T-cell (primary cell): ENCODE measurements at regions not wholly inside any gene's neighbourhood (a gene's known extent, or its start where the extent isn't known, plus 50 kb on each side); places are given as distances from the start of the nearest gene placed in this dataset.

Experiments used
- ATAC-seq, 4 experiments: fragments of 200-7000 bp in 3 of 4; fragments of 150-1000 bp in 1 of 4; cut with Tn5 transposase; replicated peaks in 1 of 4; 1 replicate in 3 of 4; 2 replicates in 1 of 4; pipeline ENCODE4 v1.10.0; 2021; ENCODE audit warnings: moderate library complexity in 3 of 4, mild to moderate bottlenecking in 2 of 4, moderate number of reproducible peaks in 1 of 4
- CTCF ChIA-PET, 2 donors: fragments of 300-600 bp; sonication (Branson Sonifier 250); formaldehyde crosslinking; loops; one replicate each; lab custom pipeline; 2022; ENCODE audit warnings: antibody characterized with exemption in 2 of 2; lab: Charles Lee
- POLR2A ChIA-PET, 2 donors: fragments of 300-600 bp; sonication (Branson Sonifier 250); formaldehyde crosslinking; loops; one replicate each; lab custom pipeline; 2022; ENCODE audit warnings: antibody characterized with exemption in 2 of 2; lab: Charles Lee
- DNase-seq, 35 experiments: peaks; one replicate each; pipeline versions ENCODE4 v3.0.0 to v3.0.0-alpha.2; 2013 to 2023
- H3K27ac ChIP-seq: one replicate; pipeline ENCODE4 v1.5.1; 2013; ENCODE audit warnings: low read length
- H3K27me3 ChIP-seq, 2 experiments: replicated peaks in 1 of 2; 1 replicate in 1 of 2; 2 replicates in 1 of 2; pipeline versions ENCODE4 v1.6.1 to v1.7.0; 2013; ENCODE audit warnings: low read length in 1 of 2, mixed read lengths in 1 of 2; ENCODE audit not compliant: control insufficient read depth in 2 of 2, insufficient read depth in 2 of 2; ENCODE audit errors: extremely low read depth in 1 of 2
- H3K36me3 ChIP-seq, 2 donors: 1 replicate in 1 of 2; 2 replicates in 1 of 2; pipeline versions ENCODE4 v1.6.1 to v1.7.0; 2013; ENCODE audit warnings: low read length in 1 of 2; ENCODE audit not compliant: control insufficient read depth in 2 of 2, insufficient read depth in 1 of 2; ENCODE audit errors: extremely low read depth in 1 of 2
- H3K4me1 ChIP-seq, 2 experiments: 1 replicate in 1 of 2; 2 replicates in 1 of 2; pipeline versions ENCODE4 v1.6.1 to v1.7.0; 2013; ENCODE audit warnings: low read length in 2 of 2, mixed read lengths in 1 of 2; ENCODE audit not compliant: insufficient read depth in 2 of 2, control insufficient read depth in 1 of 2; ENCODE audit errors: extremely low read depth in 1 of 2
- H3K4me3 ChIP-seq, 2 donors: 1 replicate in 1 of 2; 2 replicates in 1 of 2; pipeline versions ENCODE4 v1.5.1 to v1.7.0; 2013; ENCODE audit warnings: mild to moderate bottlenecking in 2 of 2, low read length in 1 of 2, moderate library complexity in 1 of 2; ENCODE audit not compliant: control insufficient read depth in 1 of 2; ENCODE audit errors: extremely low read depth in 1 of 2
- H3K9me3 ChIP-seq: 2 replicates; pipeline ENCODE4 v1.7.0; 2013
- H3K27ac Mint-ChIP-seq, 2 donors: one replicate each; pipeline ENCODE4 v1.8.0; 2020 to 2021; ENCODE audit warnings: mild to moderate bottlenecking in 2 of 2, mixed read lengths in 2 of 2
- H3K27me3 Mint-ChIP-seq, 2 donors: one replicate each; pipeline ENCODE4 v1.8.0; 2021 to 2022; ENCODE audit warnings: mixed read lengths in 2 of 2
- H3K36me3 Mint-ChIP-seq: one replicate; pipeline ENCODE4 v1.8.0; 2021; ENCODE audit warnings: mixed read lengths
- H3K4me1 Mint-ChIP-seq, 3 donors: one replicate each; pipeline ENCODE4 v1.8.0; 2020 to 2022; ENCODE audit warnings: mixed read lengths in 3 of 3, mild to moderate bottlenecking in 1 of 3
- H3K4me3 Mint-ChIP-seq, 3 donors: one replicate each; pipeline ENCODE4 v1.8.0; 2020 to 2022; ENCODE audit warnings: mild to moderate bottlenecking in 3 of 3, mixed read lengths in 3 of 3, moderate library complexity in 3 of 3
- H3K9me3 Mint-ChIP-seq, 3 donors: one replicate each; pipeline ENCODE4 v1.8.0; 2020 to 2022; ENCODE audit warnings: mixed read lengths in 3 of 3
- WGBS: methylation state at CpG from one replicate; pipeline ENCODE4 v1.1.5; 2013; ENCODE audit warnings: missing lambda C conversion rate; ENCODE audit not compliant: insufficient coverage; 5-methylcytosine and 5-hydroxymethylcytosine counted together

GRCh38 chr3:147672035-147672434 lies 262.9 kb downstream of the ZIC1 start:
- Mint-ChIP-seq H3K27me3 (no peaks in the 10 kb centered on the region), H3K36me3 (no peaks in the 10 kb centered on the region), H3K4me3 (no peak overlapping the region), H3K4me1 (no peaks in the 10 kb centered on the region), H3K27ac (no peak overlapping the region), H3K9me3 (peaks cover 0 to 9% (median 5%) of the 10 kb centered on the region in 3 donors)
- Histone ChIP-seq H3K27me3 (no peaks in the 10 kb centered on the region), H3K36me3 (no peaks in the 10 kb centered on the region), H3K9me3 (no peaks in the 10 kb centered on the region), H3K4me3 (no peak overlapping the region), H3K4me1 (no peaks in the 10 kb centered on the region), H3K27ac (no peak overlapping the region)
- ChIA-PET POLR2A (no interaction called here), CTCF (no interaction called here)
- DNase-seq (no peak), ATAC-seq (no peak)

- H3K36me3 ChIP-seq = no peaks in the 10 kb centered on the region
- POLR2A ChIA-PET = no interaction called here
- Mint-ChIP-seq H3K9me3 (peaks cover 0 to 7% (median 4%) of the 10 kb centered on the region in 3 donors), H3K27me3 (no peaks in the 10 kb centered on the region), H3K4me3 (no peak overlapping the region), H3K36me3 (no peaks in the 10 kb centered on the region), H3K27ac (no peak overlapping the region), H3K4me1 (no peaks in the 10 kb centered on the region)
- no peaks in the 10 kb centered on the region for H3K4me1 ChIP-seq
- CTCF ChIA-PET = no interaction called here
- H3K4me3 ChIP-seq = no peak overlapping the region
- H3K27ac ChIP-seq = no peak overlapping the region
- no CpG with 5 or more reads among the region's 2 CpGs for WGBS
- no peaks in the 10 kb centered on the region for H3K27me3 ChIP-seq
- no peak for ATAC-seq
- no peaks in the 10 kb centered on the region for H3K9me3 ChIP-seq
- no peak for DNase-seq
Observed at GRCh38 chr3:147672436-147672835, 263.3 kb downstream of the ZIC1 start.

- H3K27ac Mint-ChIP-seq = no peak overlapping the region
- no peak for ATAC-seq
- H3K27ac ChIP-seq = no peak overlapping the region
- no peaks in the 10 kb centered on the region for H3K9me3 ChIP-seq
- H3K36me3 Mint-ChIP-seq = no peaks in the 10 kb centered on the region
- H3K9me3 Mint-ChIP-seq = peaks cover 5 to 7% (median 5%) of the 10 kb centered on the region in 3 donors
- no peak overlapping the region for H3K4me3 ChIP-seq
- DNase-seq = no peak
- WGBS = no CpG with 5 or more reads among the region's 2 CpGs
- CTCF ChIA-PET = no interaction called here
- no peaks in the 10 kb centered on the region for H3K36me3 ChIP-seq
- POLR2A ChIA-PET = no interaction called here
- no peaks in the 10 kb centered on the region for H3K27me3 ChIP-seq
- no peaks in the 10 kb centered on the region for H3K27me3 Mint-ChIP-seq
- no peaks in the 10 kb centered on the region for H3K4me1 ChIP-seq
- H3K4me1 Mint-ChIP-seq = no peaks in the 10 kb centered on the region
- H3K4me3 Mint-ChIP-seq = no peak overlapping the region
Observed at GRCh38 chr3:147675761-147676160, 266.6 kb downstream of the ZIC1 start.

GRCh38 chr3:147680837-147681483 lies 271.8 kb downstream of the ZIC1 start:
- CTCF ChIA-PET = no interaction called here
- no peaks in the 10 kb centered on the region for H3K27me3 Mint-ChIP-seq
- H3K9me3 Mint-ChIP-seq = peaks cover 3 to 12% (median 8%) of the 10 kb centered on the region in 3 donors
- H3K4me3 ChIP-seq = no peak overlapping the region
- ATAC-seq (no peak), DNase-seq (no peak)
- no peaks in the 10 kb centered on the region for H3K27me3 ChIP-seq
- POLR2A ChIA-PET = interaction anchor here in 1 of 2 donors (1.0 kb wide), 1 partner anchor 174 kb away, joined by 3 read pairs; no protein-coding TSS in a partner anchor
- no peak overlapping the region for H3K27ac ChIP-seq
- H3K4me3 Mint-ChIP-seq = no peak overlapping the region
- H3K36me3 Mint-ChIP-seq = no peaks in the 10 kb centered on the region
- WGBS = 82% methylated on average over 4 of the region's 6 CpGs
- H3K27ac Mint-ChIP-seq = no peak overlapping the region
- H3K4me1 ChIP-seq = no peaks in the 10 kb centered on the region
- no peaks in the 10 kb centered on the region for H3K4me1 Mint-ChIP-seq
- no peaks in the 10 kb centered on the region for H3K9me3 ChIP-seq
- no peaks in the 10 kb centered on the region for H3K36me3 ChIP-seq

GRCh38 chr3:147688868-147689267 lies 279.7 kb downstream of the ZIC1 start:
- ChIA-PET CTCF (no interaction called here), POLR2A (no interaction called here)
- no peak overlapping the region for H3K4me3 ChIP-seq
- H3K36me3 ChIP-seq = no peaks in the 10 kb centered on the region
- ATAC-seq (no peak), DNase-seq (no peak)
- WGBS = no CpG with 5 or more reads among the region's 1 CpG
- H3K9me3 ChIP-seq = no peaks in the 10 kb centered on the region
- H3K27me3 ChIP-seq = no peaks in the 10 kb centered on the region
- no peaks in the 10 kb centered on the region for H3K4me1 Mint-ChIP-seq
- H3K27ac Mint-ChIP-seq = no peak overlapping the region
- no peak overlapping the region for H3K4me3 Mint-ChIP-seq
- H3K4me1 ChIP-seq = no peaks in the 10 kb centered on the region
- H3K27ac ChIP-seq = no peak overlapping the region
- peaks cover 4 to 19% (median 9%) of the 10 kb centered on the region in 3 donors for H3K9me3 Mint-ChIP-seq
- H3K27me3 Mint-ChIP-seq = no peaks in the 10 kb centered on the region
- H3K36me3 Mint-ChIP-seq = no peaks in the 10 kb centered on the region

GRCh38 chr3:147699175-147699838 lies 290.1 kb downstream of the ZIC1 start:
- H3K27me3 ChIP-seq = no peaks in the 10 kb centered on the region
- CTCF ChIA-PET = no interaction called here
- no peaks in the 10 kb centered on the region for H3K9me3 ChIP-seq
- POLR2A ChIA-PET = no interaction called here
- ATAC-seq = no peak
- Mint-ChIP-seq H3K9me3 (peaks cover 7 to 23% (median 10%) of the 10 kb centered on the region in 3 donors), H3K4me3 (no peak overlapping the region), H3K36me3 (no peaks in the 10 kb centered on the region), H3K27me3 (no peaks in the 10 kb centered on the region), H3K27ac (no peak overlapping the region), H3K4me1 (no peaks in the 10 kb centered on the region)
- H3K4me1 ChIP-seq = no peaks in the 10 kb centered on the region
- no peak overlapping the region for H3K4me3 ChIP-seq
- H3K36me3 ChIP-seq = no peaks in the 10 kb centered on the region
- no peak for DNase-seq
- WGBS = 0% methylated on average over 1 of the region's 2 CpGs
- no peak overlapping the region for H3K27ac ChIP-seq
